Limb (tissue), 2 donors: ENCODE measurements at regions not wholly inside any gene's neighbourhood (a gene's known extent, or its start where the extent isn't known, plus 50 kb on each side); places are given as distances from the start of the nearest gene placed in this dataset.
"Not testable (repeated sequence)": the region's sequence is repeated elsewhere in the genome, so short reads cannot be mapped to it uniquely, and the experiment has no call there.

Experiments used
- DNase-seq, 2 donors: peaks; one replicate each; pipeline ENCODE4 v3.0.0-alpha.2; 2016; ENCODE audit errors: extremely low spot score in 2 of 2

- DNase-seq: not testable (repeated sequence)
These were observed 178.2 kb upstream of the ZNG1F start for GRCh38 chr9:41367301-41367700.

- not testable (repeated sequence) for DNase-seq
These were observed 172.7 kb upstream of the ZNG1F start for GRCh38 chr9:41361790-41362189.

- DNase-seq: peak; percentile 1 to 69
These were observed 170.0 kb upstream of the ZNG1F start for GRCh38 chr9:41359116-41359515.

GRCh38 chr9:41358682-41359081 is 169.6 kb upstream of the ZNG1F start:
- peak; percentile 18 to 87 for DNase-seq

- peak in 1 of 2 donors; percentile 28 for DNase-seq
These were observed 168.8 kb upstream of the ZNG1F start for GRCh38 chr9:41357918-41358404.

- DNase-seq: not testable (repeated sequence)
These were observed 168.2 kb upstream of the ZNG1F start for GRCh38 chr9:41357350-41357748.

- peak in 1 of 2 donors; percentile 47 for DNase-seq
These were observed 167.7 kb upstream of the ZNG1F start for GRCh38 chr9:41356588-41357349.

- DNase-seq: not testable (repeated sequence)
These were observed 166.8 kb upstream of the ZNG1F start for GRCh38 chr9:41355712-41356450.

GRCh38 chr9:41354978-41355377 is 165.9 kb upstream of the ZNG1F start:
- not testable (repeated sequence) for DNase-seq

- DNase-seq: not testable (repeated sequence)
These were observed 165.2 kb upstream of the ZNG1F start for GRCh38 chr9:41354060-41354934.

GRCh38 chr9:41353026-41353425 is 163.9 kb upstream of the ZNG1F start:
- not testable (repeated sequence) for DNase-seq

GRCh38 chr9:41352390-41352789 is 163.3 kb upstream of the ZNG1F start:
- not testable (repeated sequence) for DNase-seq

- DNase-seq: not testable (repeated sequence)
These were observed 158.8 kb upstream of the ZNG1F start for GRCh38 chr9:41347893-41348292.

- not testable (repeated sequence) for DNase-seq
These were observed 143.4 kb upstream of the ZNG1F start for GRCh38 chr9:41332562-41332961.

- not testable (repeated sequence) for DNase-seq
These were observed 132.2 kb upstream of the ZNG1F start for GRCh38 chr9:41321277-41321676.

GRCh38 chr9:41308953-41309352 is 119.8 kb upstream of the ZNG1F start:
- not testable (repeated sequence) for DNase-seq

- not testable (repeated sequence) for DNase-seq
These were observed 96.6 kb upstream of the ZNG1F start for GRCh38 chr9:41285744-41286143.

GRCh38 chr9:41280299-41281238 is 91.5 kb upstream of the ZNG1F start:
- DNase-seq: not testable (repeated sequence)

- DNase-seq: not testable (repeated sequence)
These were observed 90.3 kb upstream of the ZNG1F start for GRCh38 chr9:41279437-41279836.

- DNase-seq: not testable (repeated sequence)
These were observed 89.9 kb upstream of the ZNG1F start for GRCh38 chr9:41279033-41279432.
